Gastrocnemius medialis (tissue), 4 donors: ENCODE measurements at regions not wholly inside any gene's neighbourhood (a gene's known extent, or its start where the extent isn't known, plus 50 kb on each side); places are given as distances from the start of the nearest gene placed in this dataset.

ENCODE experiments used
- ATAC-seq, 2 donors: fragments of 150-250 bp; one replicate each; pipeline ENCODE4 v1.9.1; 2016
- DNase-seq, 2 donors: peaks; one replicate each; pipeline ENCODE4 v3.0.0-alpha.2; 2019
- H3K27ac ChIP-seq, 4 donors: fragments of 200-600 bp; sonication (generic); 1 replicate in 1 of 4; 2 replicates in 3 of 4; pipeline ENCODE4 v1.5.1; 2016 to 2018; ENCODE audit warnings: mild to moderate bottlenecking in 2 of 4, moderate library complexity in 1 of 4
- H3K27me3 ChIP-seq, 3 donors: fragments of 200-600 bp; sonication (generic) in 2 of 3; 1 replicate in 1 of 3; 2 replicates in 2 of 3; pipeline versions ENCODE4 v1.5.1 to v1.6.0; 2016 to 2019; ENCODE audit warnings: mild to moderate bottlenecking in 1 of 3, moderate library complexity in 1 of 3
- H3K36me3 ChIP-seq, 2 donors: fragments of 200-600 bp; sonication (generic) in 1 of 2; one replicate each; pipeline ENCODE4 v1.5.1; 2017 to 2018
- H3K4me1 ChIP-seq, 2 donors: fragments of 200-600 bp; sonication (generic) in 1 of 2; one replicate each; pipeline ENCODE4 v1.5.1; 2016 to 2017; ENCODE audit warnings: mild to moderate bottlenecking in 2 of 2
- H3K4me3 ChIP-seq, 4 donors: fragments of 200-600 bp; sonication (generic) in 3 of 4; 1 replicate in 1 of 4; 2 replicates in 3 of 4; pipeline ENCODE4 v1.5.1; 2016 to 2019; ENCODE audit warnings: mild to moderate bottlenecking in 2 of 4
- H3K9me3 ChIP-seq, 3 donors: fragments of 200-600 bp; sonication (generic) in 2 of 3; 1 replicate in 1 of 3; 2 replicates in 2 of 3; pipeline ENCODE4 v1.5.1; 2016 to 2019
- CTCF ChIP-seq, 5 experiments: fragments of 450-650 bp in 3 of 5; fragments of 200-600 bp in 2 of 5; sonication (generic) in 2 of 5; IDR thresholded peaks in 4 of 5; conservative IDR thresholded peaks in 1 of 5; 1 replicate in 4 of 5; 2 replicates in 1 of 5; pipeline ENCODE4 v1.5.1; 2016 to 2019; ENCODE audit warnings: antibody characterized with exemption in 5 of 5, mild to moderate bottlenecking in 3 of 5, moderate library complexity in 3 of 5
- POLR2A ChIP-seq, 2 donors: fragments of 450-650 bp; IDR thresholded peaks; one replicate each; pipeline ENCODE4 v1.6.1; 2017; ENCODE audit warnings: antibody characterized with exemption in 2 of 2, mild to moderate bottlenecking in 2 of 2, moderate library complexity in 2 of 2
- in situ Hi-C, 4 donors: fragments of 200-750 bp; cut with MboI; loops; one replicate each; pipeline versions ENCODE4 v1.15.0 to v1.8.0; 2017; ENCODE audit warnings: low sequenced_read_pairs in 4 of 4
- intact Hi-C: fragments of 100-400 bp; cut with DNase I; formaldehyde crosslinking; loops from one replicate; pipeline ENCODE4 v1.15.1; 2023; ENCODE audit warnings: low total_unique reads

- TF ChIP-seq CTCF (IDR thresholded peaks at IDR 0.05 in 4 of 5, conservative IDR thresholded peaks at IDR 0.05 in 1 of 5) = no peak
- TF ChIP-seq POLR2A (IDR thresholded peaks at IDR 0.05) = no peak
- Histone ChIP-seq H3K27ac (no peak overlapping the region), H3K27me3 (no peaks in the 10 kb centered on the region), H3K4me3 (no peak overlapping the region), H3K36me3 (no peaks in the 10 kb centered on the region), H3K4me1 (peaks cover 8 to 15% of the 10 kb centered on the region in 2 donors), H3K9me3 (no peaks in the 10 kb centered on the region)
- intact Hi-C loops = no loop called here
- no peak for ATAC-seq
- DNase-seq = no peak
- in situ Hi-C loops = no loop called here
Observed at GRCh38 chr2:55105456-55105855, 55.2 kb upstream of the RTN4 start.

- Histone ChIP-seq H3K36me3 (no peaks in the 10 kb centered on the region), H3K27me3 (no peaks in the 10 kb centered on the region), H3K9me3 (no peaks in the 10 kb centered on the region), H3K4me3 (no peak overlapping the region), H3K4me1 (peaks cover 21 to 24% of the 10 kb centered on the region in 2 donors), H3K27ac (no peak overlapping the region)
- ATAC-seq (no peak), DNase-seq (no peak)
- TF ChIP-seq POLR2A (IDR thresholded peaks at IDR 0.05) (no peak), CTCF (IDR thresholded peaks at IDR 0.05 in 4 of 5, conservative IDR thresholded peaks at IDR 0.05 in 1 of 5) (no peak)
- in situ Hi-C loops = no loop called here
- intact Hi-C loops = no loop called here
Observed at GRCh38 chr2:55103046-55103445, 52.8 kb upstream of the RTN4 start.

- intact Hi-C loops = no loop called here
- ATAC-seq (no peak), DNase-seq (no peak)
- H3K4me1 ChIP-seq = peaks cover 30 to 32% of the 10 kb centered on the region in 2 donors
- H3K36me3 ChIP-seq = no peaks in the 10 kb centered on the region
- H3K27me3 ChIP-seq = no peaks in the 10 kb centered on the region
- peak overlapping the region; percentile 39 to 67 (median 54) for H3K27ac ChIP-seq
- in situ Hi-C loops = no loop called here
- no peaks in the 10 kb centered on the region for H3K9me3 ChIP-seq
- no peak overlapping the region for H3K4me3 ChIP-seq
- TF ChIP-seq CTCF (IDR thresholded peaks at IDR 0.05 in 4 of 5, conservative IDR thresholded peaks at IDR 0.05 in 1 of 5) = no peak
Observed at GRCh38 chr2:55102056-55102812, 52.0 kb upstream of the RTN4 start.

- Histone ChIP-seq H3K27ac (peak overlapping the region; percentile 6 to 67 (median 23)), H3K4me1 (peaks cover 37% of the 10 kb centered on the region in 2 donors), H3K9me3 (no peaks in the 10 kb centered on the region), H3K4me3 (no peak overlapping the region), H3K36me3 (no peaks in the 10 kb centered on the region), H3K27me3 (no peaks in the 10 kb centered on the region)
- in situ Hi-C loops = no loop called here
- intact Hi-C loops = no loop called here
- TF ChIP-seq POLR2A (IDR thresholded peaks at IDR 0.05) (no peak), CTCF (IDR thresholded peaks at IDR 0.05 in 4 of 5, conservative IDR thresholded peaks at IDR 0.05 in 1 of 5) (no peak)
- ATAC-seq (no peak), DNase-seq (no peak)
Observed at GRCh38 chr2:55101466-55101865, 51.2 kb upstream of the RTN4 start.
